ENCODE measurements at regions not wholly inside any gene's neighbourhood (a gene's known extent, or its start where the extent isn't known, plus 50 kb on each side); places are given as distances from the start of the nearest gene placed in this dataset.
"Not testable (repeated sequence)": the region's sequence is repeated elsewhere in the genome, so short reads cannot be mapped to it uniquely, and the experiment has no call there.

GRCh38 chr4:142897518-142897917, 51.4 kb upstream of the INPP4B start:
- not testable (repeated sequence) for DNase-seq (ENCODE audit: low spot score)

GRCh38 chr4:142900622-142901021, 54.5 kb upstream of the INPP4B start:
- no peak for DNase-seq (ENCODE audit: low spot score)

- DNase-seq (ENCODE audit: low spot score) = no peak
These were observed 55.1 kb upstream of the INPP4B start for GRCh38 chr4:142901166-142901662.

- not testable (repeated sequence) for DNase-seq (ENCODE audit: low spot score)
These were observed 57.5 kb upstream of the INPP4B start for GRCh38 chr4:142903617-142904016.

- no peak for DNase-seq (ENCODE audit: low spot score)
These were observed 63.8 kb upstream of the INPP4B start for GRCh38 chr4:142909908-142910307.

- DNase-seq (ENCODE audit: low spot score) = no peak
These were observed 66.9 kb upstream of the INPP4B start for GRCh38 chr4:142913034-142913433.

GRCh38 chr4:142913461-142914030, 67.4 kb upstream of the INPP4B start:
- no peak for DNase-seq (ENCODE audit: low spot score)

- peak; percentile 21 for DNase-seq (ENCODE audit: low spot score)
These were observed 71.6 kb upstream of the INPP4B start for GRCh38 chr4:142917678-142918077.

- DNase-seq (ENCODE audit: low spot score) = no peak
These were observed 76.6 kb upstream of the INPP4B start for GRCh38 chr4:142922720-142923119.

GRCh38 chr4:142923619-142924018, 77.5 kb upstream of the INPP4B start:
- DNase-seq (ENCODE audit: low spot score) = no peak

- no peak for DNase-seq (ENCODE audit: low spot score)
These were observed 79.1 kb upstream of the INPP4B start for GRCh38 chr4:142925161-142925560.

- no peak for DNase-seq (ENCODE audit: low spot score)
These were observed 81.6 kb upstream of the INPP4B start for GRCh38 chr4:142927721-142928120.

GRCh38 chr4:142929526-142929925, 83.4 kb upstream of the INPP4B start:
- DNase-seq (ENCODE audit: low spot score) = no peak

GRCh38 chr4:142933207-142933606, 87.1 kb upstream of the INPP4B start:
- no peak for DNase-seq (ENCODE audit: low spot score)

GRCh38 chr4:142940425-142941330, 94.6 kb upstream of the INPP4B start:
- DNase-seq (ENCODE audit: low spot score) = no peak

GRCh38 chr4:142944565-142944964, 98.5 kb upstream of the INPP4B start:
- DNase-seq (ENCODE audit: low spot score) = no peak

- no peak for DNase-seq (ENCODE audit: low spot score)
These were observed 106.9 kb upstream of the INPP4B start for GRCh38 chr4:142952821-142953580.

- no peak for DNase-seq (ENCODE audit: low spot score)
These were observed 108.3 kb upstream of the INPP4B start for GRCh38 chr4:142954415-142954814.

- no peak for DNase-seq (ENCODE audit: low spot score)
These were observed 109.4 kb upstream of the INPP4B start for GRCh38 chr4:142955501-142955900.

GRCh38 chr4:142959173-142959572, 113.1 kb upstream of the INPP4B start:
- DNase-seq (ENCODE audit: low spot score) = no peak

GRCh38 chr4:142960126-142960525, 114.0 kb upstream of the INPP4B start:
- DNase-seq (ENCODE audit: low spot score) = no peak

Data from SK-N-DZ (cell line).